Body of pancreas (tissue), 4 donors: ENCODE measurements at regions not wholly inside any gene's neighbourhood (a gene's known extent, or its start where the extent isn't known, plus 50 kb on each side); places are given as distances from the start of the nearest gene placed in this dataset.

ENCODE experiments used
- POLR2A ChIP-seq, 3 donors: fragments of 450-650 bp; IDR thresholded peaks; one replicate each; pipeline ENCODE4 v1.6.1; 2016; ENCODE audit warnings: antibody characterized with exemption in 3 of 3, mild to moderate bottlenecking in 2 of 3
- TF ChIP-seq, protein P1 (sequence below), 7 experiments: fragments of 450-650 bp in 4 of 7; fragments of 200-600 bp in 3 of 7; sonication (generic) in 3 of 7; IDR thresholded peaks; one replicate each; pipeline ENCODE4 v1.5.1; 2016 to 2019; ENCODE audit warnings: antibody characterized with exemption in 7 of 7

DNA sequence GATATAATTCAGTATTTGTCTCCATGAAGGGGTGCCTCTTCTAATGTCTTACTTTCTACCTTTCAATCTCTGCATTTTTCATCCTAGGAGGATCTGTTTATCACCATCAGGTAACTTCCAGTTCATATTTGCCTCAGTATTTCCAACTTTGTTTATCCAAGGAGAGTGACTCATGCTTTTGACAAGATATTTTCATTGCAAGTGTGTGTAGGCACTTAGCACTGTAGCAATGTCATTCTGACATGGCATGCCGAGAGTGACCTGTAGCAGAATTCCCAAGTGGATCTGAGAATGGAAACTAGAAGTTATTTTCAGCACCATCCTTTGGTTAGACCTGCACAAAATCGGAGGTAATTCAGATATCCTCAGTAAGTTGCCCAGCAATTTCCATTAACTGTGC lies 129.9 kb downstream of the INHBA start:
- TF ChIP-seq, protein P1, sequence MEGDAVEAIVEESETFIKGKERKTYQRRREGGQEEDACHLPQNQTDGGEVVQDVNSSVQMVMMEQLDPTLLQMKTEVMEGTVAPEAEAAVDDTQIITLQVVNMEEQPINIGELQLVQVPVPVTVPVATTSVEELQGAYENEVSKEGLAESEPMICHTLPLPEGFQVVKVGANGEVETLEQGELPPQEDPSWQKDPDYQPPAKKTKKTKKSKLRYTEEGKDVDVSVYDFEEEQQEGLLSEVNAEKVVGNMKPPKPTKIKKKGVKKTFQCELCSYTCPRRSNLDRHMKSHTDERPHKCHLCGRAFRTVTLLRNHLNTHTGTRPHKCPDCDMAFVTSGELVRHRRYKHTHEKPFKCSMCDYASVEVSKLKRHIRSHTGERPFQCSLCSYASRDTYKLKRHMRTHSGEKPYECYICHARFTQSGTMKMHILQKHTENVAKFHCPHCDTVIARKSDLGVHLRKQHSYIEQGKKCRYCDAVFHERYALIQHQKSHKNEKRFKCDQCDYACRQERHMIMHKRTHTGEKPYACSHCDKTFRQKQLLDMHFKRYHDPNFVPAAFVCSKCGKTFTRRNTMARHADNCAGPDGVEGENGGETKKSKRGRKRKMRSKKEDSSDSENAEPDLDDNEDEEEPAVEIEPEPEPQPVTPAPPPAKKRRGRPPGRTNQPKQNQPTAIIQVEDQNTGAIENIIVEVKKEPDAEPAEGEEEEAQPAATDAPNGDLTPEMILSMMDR (IDR thresholded peaks at IDR 0.05) = no peak
- TF ChIP-seq POLR2A (IDR thresholded peaks at IDR 0.05) = no peak
